ENCODE measurements at regions not wholly inside any gene's neighbourhood (a gene's known extent, or its start where the extent isn't known, plus 50 kb on each side); places are given as distances from the start of the nearest gene placed in this dataset.
"Not testable (repeated sequence)": the region's sequence is repeated elsewhere in the genome, so short reads cannot be mapped to it uniquely, and the experiment has no call there.

GRCh38 chr13:104553896-104554295 lies 1487.7 kb upstream of the SLC10A2 start:
- ATAC-seq (no peak), DNase-seq (ENCODE audit: low spot score in 2 of 2) (no peak)
- Mint-ChIP-seq H3K9me3 (peaks cover 0 to 24% of the 10 kb centered on the region in 2 donors), H3K36me3 (no peaks in the 10 kb centered on the region), H3K27ac (no peak overlapping the region)

GRCh38 chr13:104553186-104553585 lies 1487.0 kb upstream of the SLC10A2 start:
- DNase-seq (ENCODE audit: low spot score in 2 of 2): no peak
- Mint-ChIP-seq H3K9me3 (peaks cover 0 to 20% of the 10 kb centered on the region in 2 donors), H3K36me3 (no peaks in the 10 kb centered on the region), H3K27ac (no peak overlapping the region)
- no peak for ATAC-seq

GRCh38 chr13:104534847-104535246 lies 1468.6 kb upstream of the SLC10A2 start:
- no peaks in the 10 kb centered on the region for H3K36me3 Mint-ChIP-seq
- peak in 1 of 2 donors; percentile 3 for DNase-seq (ENCODE audit: low spot score in 2 of 2)

GRCh38 chr13:104532132-104532531 lies 1465.9 kb upstream of the SLC10A2 start:
- no peak for DNase-seq (ENCODE audit: low spot score in 2 of 2)

More at GRCh38 chr13:104534847-104535246, 1468.6 kb upstream of the SLC10A2 start:
- Mint-ChIP-seq H3K27ac (no peak overlapping the region), H3K9me3 (peaks cover 4 to 5% of the 10 kb centered on the region in 2 donors)
- ATAC-seq: no peak

GRCh38 chr13:104530741-104531140 lies 1464.5 kb upstream of the SLC10A2 start:
- no peak for ATAC-seq
- no peak overlapping the region for H3K27ac Mint-ChIP-seq
- H3K9me3 Mint-ChIP-seq: peaks cover 5 to 6% of the 10 kb centered on the region in 2 donors
- no peak for DNase-seq (ENCODE audit: low spot score in 2 of 2)
- H3K36me3 Mint-ChIP-seq: no peaks in the 10 kb centered on the region

More at GRCh38 chr13:104532132-104532531, 1465.9 kb upstream of the SLC10A2 start:
- Mint-ChIP-seq H3K36me3 (no peaks in the 10 kb centered on the region), H3K27ac (no peak overlapping the region), H3K9me3 (peaks cover 4 to 5% of the 10 kb centered on the region in 2 donors)
- ATAC-seq: no peak

- ATAC-seq (no peak), DNase-seq (ENCODE audit: low spot score in 2 of 2) (no peak)
- Mint-ChIP-seq H3K36me3 (peaks cover 0 to 6% of the 10 kb centered on the region in 2 donors), H3K27ac (no peak overlapping the region), H3K9me3 (peaks cover 9 to 14% of the 10 kb centered on the region in 2 donors)
Observed at GRCh38 chr13:104526561-104526960, 1460.3 kb upstream of the SLC10A2 start.

GRCh38 chr13:104525467-104525866 lies 1459.2 kb upstream of the SLC10A2 start:
- peaks cover 15 to 18% of the 10 kb centered on the region in 2 donors for H3K9me3 Mint-ChIP-seq
- peaks cover 0 to 12% of the 10 kb centered on the region in 2 donors for H3K36me3 Mint-ChIP-seq

GRCh38 chr13:104522235-104523072 lies 1456.2 kb upstream of the SLC10A2 start:
- Mint-ChIP-seq H3K36me3 (peaks cover 0 to 12% of the 10 kb centered on the region in 2 donors), H3K9me3 (peaks cover 15 to 23% of the 10 kb centered on the region in 2 donors), H3K27ac (no peak overlapping the region)
- DNase-seq (ENCODE audit: low spot score in 2 of 2) (no peak), ATAC-seq (no peak)

More at GRCh38 chr13:104525467-104525866, 1459.2 kb upstream of the SLC10A2 start:
- no peak overlapping the region for H3K27ac Mint-ChIP-seq
- no peak for ATAC-seq
- no peak for DNase-seq (ENCODE audit: low spot score in 2 of 2)

- H3K36me3 Mint-ChIP-seq: no peaks in the 10 kb centered on the region
- no peak for DNase-seq (ENCODE audit: low spot score in 2 of 2)
- no peak for ATAC-seq
- no peaks in the 10 kb centered on the region for H3K9me3 Mint-ChIP-seq
- H3K27ac Mint-ChIP-seq: no peak overlapping the region
Observed at GRCh38 chr13:104510422-104510821, 1444.2 kb upstream of the SLC10A2 start.

- not testable (repeated sequence) for ATAC-seq; H3K27ac Mint-ChIP-seq; DNase-seq (ENCODE audit: low spot score in 2 of 2); H3K9me3 Mint-ChIP-seq; H3K36me3 Mint-ChIP-seq
Observed at GRCh38 chr13:104493502-104493901, 1427.3 kb upstream of the SLC10A2 start.

- Mint-ChIP-seq H3K27ac (no peak overlapping the region), H3K36me3 (no peaks in the 10 kb centered on the region), H3K9me3 (peaks cover 4 to 5% of the 10 kb centered on the region in 2 donors)
- ATAC-seq (no peak), DNase-seq (ENCODE audit: low spot score in 2 of 2) (no peak)
Observed at GRCh38 chr13:104491916-104492315, 1425.7 kb upstream of the SLC10A2 start.

GRCh38 chr13:104487006-104487405 lies 1420.8 kb upstream of the SLC10A2 start:
- no peak overlapping the region for H3K27ac Mint-ChIP-seq
- DNase-seq (ENCODE audit: low spot score in 2 of 2) (no peak), ATAC-seq (no peak)
- peaks cover 4 to 5% of the 10 kb centered on the region in 2 donors for H3K9me3 Mint-ChIP-seq
- no peaks in the 10 kb centered on the region for H3K36me3 Mint-ChIP-seq

- Mint-ChIP-seq H3K9me3 (peaks cover 0 to 4% of the 10 kb centered on the region in 2 donors), H3K27ac (no peak overlapping the region), H3K36me3 (no peaks in the 10 kb centered on the region)
- ATAC-seq (no peak), DNase-seq (ENCODE audit: low spot score in 2 of 2) (no peak)
Observed at GRCh38 chr13:104485571-104485970, 1419.4 kb upstream of the SLC10A2 start.

- ATAC-seq (no peak), DNase-seq (ENCODE audit: low spot score in 2 of 2) (no peak)
- peaks cover 9 to 14% of the 10 kb centered on the region in 2 donors for H3K9me3 Mint-ChIP-seq
- peaks cover 0 to 4% of the 10 kb centered on the region in 2 donors for H3K36me3 Mint-ChIP-seq
- no peak overlapping the region for H3K27ac Mint-ChIP-seq
Observed at GRCh38 chr13:104483631-104484030, 1417.4 kb upstream of the SLC10A2 start.

- peaks cover 0 to 8% of the 10 kb centered on the region in 2 donors for H3K36me3 Mint-ChIP-seq
- ATAC-seq (no peak), DNase-seq (ENCODE audit: low spot score in 2 of 2) (no peak)
- H3K27ac Mint-ChIP-seq: no peak overlapping the region
- peaks cover 18 to 27% of the 10 kb centered on the region in 2 donors for H3K9me3 Mint-ChIP-seq
Observed at GRCh38 chr13:104477261-104477660, 1411.0 kb upstream of the SLC10A2 start.

- no peak for DNase-seq (ENCODE audit: low spot score in 2 of 2)
- Mint-ChIP-seq H3K9me3 (peaks cover 12 to 15% of the 10 kb centered on the region in 2 donors), H3K36me3 (peaks cover 0 to 6% of the 10 kb centered on the region in 2 donors), H3K27ac (no peak overlapping the region)
- no peak for ATAC-seq
Observed at GRCh38 chr13:104473936-104474335, 1407.7 kb upstream of the SLC10A2 start.

GRCh38 chr13:104466016-104466415 lies 1399.8 kb upstream of the SLC10A2 start:
- H3K9me3 Mint-ChIP-seq: peaks cover 7 to 15% of the 10 kb centered on the region in 2 donors
- H3K27ac Mint-ChIP-seq: no peak overlapping the region
- DNase-seq (ENCODE audit: low spot score in 2 of 2) (no peak), ATAC-seq (no peak)
- peaks cover 0 to 4% of the 10 kb centered on the region in 2 donors for H3K36me3 Mint-ChIP-seq

- H3K9me3 Mint-ChIP-seq: peaks cover 7 to 15% of the 10 kb centered on the region in 2 donors
- DNase-seq (ENCODE audit: low spot score in 2 of 2) (no peak), ATAC-seq (no peak)
- peaks cover 0 to 4% of the 10 kb centered on the region in 2 donors for H3K36me3 Mint-ChIP-seq
- H3K27ac Mint-ChIP-seq: no peak overlapping the region
Observed at GRCh38 chr13:104461049-104461448, 1394.8 kb upstream of the SLC10A2 start.

Measured in activated naive CD4-positive, alpha-beta T cell treated with anti-CD3 and anti-CD28 coated beads, Interleukin-2, amount 50 U/mL, for 72 hours (primary cell).